B cell (primary cell): ENCODE measurements at regions not wholly inside any gene's neighbourhood (a gene's known extent, or its start where the extent isn't known, plus 50 kb on each side); places are given as distances from the start of the nearest gene placed in this dataset.

ENCODE experiments used
- ATAC-seq: fragments of 200-7000 bp; cut with Tn5 transposase; one replicate; pipeline ENCODE4 v1.10.0; 2021; ENCODE audit warnings: low read depth, mild to moderate bottlenecking, moderate number of reproducible peaks, moderate library complexity
- CTCF ChIA-PET: fragments of 350-600 bp; sonication (Branson Sonifier 250); formaldehyde crosslinking; loops from one replicate; lab custom pipeline; 2021; ENCODE audit warnings: antibody characterized with exemption, inconsistent platforms; lab: Charles Lee
- POLR2A ChIA-PET: fragments of 350-600 bp; sonication (Branson Sonifier 250); formaldehyde crosslinking; loops from one replicate; lab custom pipeline; 2021; ENCODE audit warnings: antibody characterized with exemption; lab: Charles Lee
- DNase-seq: peaks from one replicate; pipeline ENCODE4 v3.0.0; 2013
- H2AFZ ChIP-seq: 2 replicates; pipeline ENCODE4 v1.6.1; 2012; ENCODE audit warnings: mild to moderate bottlenecking, low read depth, low read length; ENCODE audit not compliant: insufficient read depth, poor library complexity, severe bottlenecking
- H3K27ac ChIP-seq, 2 donors: 1 replicate in 1 of 2; 2 replicates in 1 of 2; pipeline ENCODE4 v1.5.1; 2012 to 2013; ENCODE audit warnings: low read length in 2 of 2, mild to moderate bottlenecking in 2 of 2, moderate library complexity in 1 of 2
- H3K27me3 ChIP-seq, 4 experiments: fragments of 200-600 bp in 1 of 4; sonication (generic) in 1 of 4; replicated peaks in 1 of 4; 1 replicate in 2 of 4; 2 replicates in 2 of 4; pipeline versions ENCODE4 v1.6.1 to v1.7.0; 2013 to 2016; ENCODE audit warnings: low read length in 3 of 4, mild to moderate bottlenecking in 2 of 4, mixed read lengths in 1 of 4, moderate library complexity in 1 of 4; ENCODE audit not compliant: insufficient read depth in 4 of 4, control insufficient read depth in 3 of 4; ENCODE audit errors: control extremely low read depth in 1 of 4
- H3K36me3 ChIP-seq, 2 experiments: replicated peaks in 1 of 2; 1 replicate in 1 of 2; 2 replicates in 1 of 2; pipeline versions ENCODE4 v1.6.1 to v1.7.1; 2013; ENCODE audit warnings: low read length in 1 of 2; ENCODE audit not compliant: insufficient read depth in 2 of 2, control insufficient read depth in 1 of 2; ENCODE audit errors: control extremely low read depth in 1 of 2, extremely low read depth in 1 of 2
- H3K4me1 ChIP-seq, 2 donors: fragments of 200-600 bp in 1 of 2; sonication (generic) in 1 of 2; 1 replicate in 1 of 2; 2 replicates in 1 of 2; pipeline versions ENCODE4 v1.5.1 to v1.6.1; 2013 to 2017; ENCODE audit warnings: low read length in 2 of 2; ENCODE audit not compliant: control insufficient read depth in 2 of 2, insufficient read depth in 2 of 2
- H3K4me2 ChIP-seq: replicated peaks from 2 replicates; pipeline ENCODE3; 2012; ENCODE audit warnings: mild to moderate bottlenecking, low read depth, low read length; ENCODE audit not compliant: poor library complexity, severe bottlenecking
- H3K4me3 ChIP-seq, 5 experiments: fragments of 200-600 bp in 1 of 5; sonication (generic) in 1 of 5; 1 replicate in 3 of 5; 2 replicates in 2 of 5; pipeline versions ENCODE4 v1.5.1 to v1.7.0; 2011 to 2016; ENCODE audit warnings: low read length in 4 of 5, mild to moderate bottlenecking in 4 of 5, low read depth in 2 of 5, control low read depth in 1 of 5, moderate library complexity in 1 of 5; ENCODE audit not compliant: insufficient read depth in 1 of 5; ENCODE audit errors: control extremely low read depth in 1 of 5, extremely low read depth in 1 of 5
- H3K79me2 ChIP-seq: fragments of 200-600 bp; sonication (generic); one replicate; pipeline ENCODE4 v1.6.0; 2016; ENCODE audit warnings: low read length; ENCODE audit not compliant: control insufficient read depth, insufficient read depth
- H3K9ac ChIP-seq: fragments of 200-600 bp; sonication (generic); 2 replicates; pipeline ENCODE4 v1.6.1; 2017; ENCODE audit warnings: mild to moderate bottlenecking, low read length, moderate library complexity
- H3K9me3 ChIP-seq, 3 donors: one replicate each; pipeline versions ENCODE4 v1.6.1 to v1.7.1; 2013; ENCODE audit warnings: low read length in 2 of 3; ENCODE audit not compliant: control insufficient read depth in 2 of 3, insufficient read depth in 1 of 3; ENCODE audit errors: control extremely low read depth in 1 of 3
- H4K20me1 ChIP-seq: 2 replicates; pipeline ENCODE4 v1.6.0; 2012; ENCODE audit warnings: mild to moderate bottlenecking, low read length; ENCODE audit not compliant: insufficient read depth, control insufficient read depth, poor library complexity, severe bottlenecking
- H3K27ac Mint-ChIP-seq: one replicate; pipeline ENCODE4 v1.8.0; 2021; ENCODE audit warnings: mixed read lengths
- H3K27me3 Mint-ChIP-seq: one replicate; pipeline ENCODE4 v1.8.0; 2021; ENCODE audit warnings: mixed read lengths
- H3K4me1 Mint-ChIP-seq: one replicate; pipeline ENCODE4 v1.8.0; 2021; ENCODE audit warnings: mixed read lengths
- H3K4me3 Mint-ChIP-seq: one replicate; pipeline ENCODE4 v1.8.0; 2021; ENCODE audit warnings: mixed read lengths
- H3K9me3 Mint-ChIP-seq: one replicate; pipeline ENCODE4 v1.8.0; 2022; ENCODE audit warnings: mixed read lengths; ENCODE audit not compliant: insufficient read depth
- EZH2 ChIP-seq: IDR thresholded peaks from 2 replicates; pipeline ENCODE4 v1.6.1; 2012; ENCODE audit warnings: borderline replicate concordance, low read depth, mild to moderate bottlenecking, moderate library complexity, low read length; ENCODE audit not compliant: insufficient read depth, poor library complexity, severe bottlenecking
- WGBS: methylation state at CpG from one replicate; pipeline ENCODE4 v1.1.5; 2013; ENCODE audit warnings: missing lambda C conversion rate; ENCODE audit not compliant: insufficient coverage; 5-methylcytosine and 5-hydroxymethylcytosine counted together
- intact Hi-C: fragments of 100-400 bp; cut with micrococcal nuclease; formaldehyde crosslinking; loops from one replicate; pipeline ENCODE4 v1.10.0; 2022
- TF ChIP-seq, protein P1 (sequence below): fragments of 200-600 bp; IDR thresholded peaks from one replicate; pipeline ENCODE4 v1.8.0; 2022; ENCODE audit warnings: antibody characterized with exemption, mild to moderate bottlenecking

DNA sequence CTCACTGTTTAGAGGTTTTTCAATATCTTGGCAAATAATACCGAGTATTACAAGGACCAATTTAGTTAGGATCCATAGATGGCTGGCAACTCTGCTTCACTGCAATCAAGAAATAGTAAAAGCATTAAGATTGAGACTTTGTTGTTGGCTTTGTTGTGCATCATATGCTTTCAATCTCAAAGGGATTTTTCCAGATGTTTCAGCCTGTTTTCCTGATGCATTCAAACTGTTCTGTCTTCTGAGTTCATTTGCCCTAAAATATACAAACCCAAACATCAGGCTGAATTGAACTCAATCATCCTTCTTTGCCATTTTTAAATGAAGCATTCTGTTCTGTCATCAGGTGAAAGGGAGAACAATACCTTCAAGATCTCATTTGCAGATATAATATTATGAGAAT is 248.7 kb downstream of the TTLL7 start:
- no peak overlapping the region for H3K9ac ChIP-seq
- H3K27ac ChIP-seq: no peak overlapping the region
- H3K4me1 ChIP-seq: peaks cover 7 to 10% of the 10 kb centered on the region in 2 donors
- Mint-ChIP-seq H3K4me3 (no peak overlapping the region), H3K27ac (no peak overlapping the region), H3K27me3 (no peaks in the 10 kb centered on the region), H3K4me1 (peaks cover 16% of the 10 kb centered on the region), H3K9me3 (no peaks in the 10 kb centered on the region)
- no peak overlapping the region for H2AFZ ChIP-seq
- ChIA-PET CTCF (no interaction called here), POLR2A (no interaction called here)
- no peak for ATAC-seq
- DNase-seq: no peak
- H3K36me3 ChIP-seq: no peaks in the 10 kb centered on the region
- no peaks in the 10 kb centered on the region for H4K20me1 ChIP-seq
- TF ChIP-seq EZH2: no peak
- TF ChIP-seq, protein P1, sequence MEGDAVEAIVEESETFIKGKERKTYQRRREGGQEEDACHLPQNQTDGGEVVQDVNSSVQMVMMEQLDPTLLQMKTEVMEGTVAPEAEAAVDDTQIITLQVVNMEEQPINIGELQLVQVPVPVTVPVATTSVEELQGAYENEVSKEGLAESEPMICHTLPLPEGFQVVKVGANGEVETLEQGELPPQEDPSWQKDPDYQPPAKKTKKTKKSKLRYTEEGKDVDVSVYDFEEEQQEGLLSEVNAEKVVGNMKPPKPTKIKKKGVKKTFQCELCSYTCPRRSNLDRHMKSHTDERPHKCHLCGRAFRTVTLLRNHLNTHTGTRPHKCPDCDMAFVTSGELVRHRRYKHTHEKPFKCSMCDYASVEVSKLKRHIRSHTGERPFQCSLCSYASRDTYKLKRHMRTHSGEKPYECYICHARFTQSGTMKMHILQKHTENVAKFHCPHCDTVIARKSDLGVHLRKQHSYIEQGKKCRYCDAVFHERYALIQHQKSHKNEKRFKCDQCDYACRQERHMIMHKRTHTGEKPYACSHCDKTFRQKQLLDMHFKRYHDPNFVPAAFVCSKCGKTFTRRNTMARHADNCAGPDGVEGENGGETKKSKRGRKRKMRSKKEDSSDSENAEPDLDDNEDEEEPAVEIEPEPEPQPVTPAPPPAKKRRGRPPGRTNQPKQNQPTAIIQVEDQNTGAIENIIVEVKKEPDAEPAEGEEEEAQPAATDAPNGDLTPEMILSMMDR: no peak
- 100% methylated on average over 1 of the region's 1 CpG for WGBS
- H3K79me2 ChIP-seq: no peaks in the 10 kb centered on the region
- no peaks in the 10 kb centered on the region for H3K9me3 ChIP-seq
- intact Hi-C loops: no loop called here
- H3K4me3 ChIP-seq: no peak overlapping the region
- no peak overlapping the region for H3K4me2 ChIP-seq
- no peaks in the 10 kb centered on the region for H3K27me3 ChIP-seq

DNA sequence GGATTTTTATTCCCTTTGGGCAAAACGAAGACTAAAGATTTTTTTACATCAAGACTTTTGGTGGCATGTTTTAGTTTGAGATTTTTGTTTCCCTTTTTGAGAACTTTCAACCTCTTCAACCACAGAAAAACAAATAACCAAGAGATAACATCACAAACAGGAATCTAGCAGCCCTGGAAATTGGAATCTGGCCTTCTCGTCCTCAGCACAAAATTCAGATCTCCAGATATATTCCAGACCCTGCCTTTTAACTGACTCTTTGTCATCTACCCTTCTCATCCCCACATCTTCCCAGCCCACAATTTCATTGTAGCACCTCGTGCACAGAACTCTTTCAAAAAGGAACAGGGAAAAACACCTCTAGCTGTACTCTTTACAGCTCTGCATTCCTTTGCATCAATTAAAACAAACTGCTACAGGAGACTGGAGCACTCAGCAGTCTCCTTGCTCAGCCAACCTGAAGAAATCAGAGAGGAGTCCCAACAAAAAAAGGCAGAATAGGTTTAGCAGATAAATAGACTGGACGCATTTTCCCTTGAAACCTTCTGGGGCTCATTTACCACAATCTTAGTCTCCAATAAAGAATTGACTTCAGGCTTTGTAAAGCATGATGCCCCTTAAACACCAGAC is 251.0 kb downstream of the TTLL7 start:
- H3K27me3 Mint-ChIP-seq: no peaks in the 10 kb centered on the region
- DNase-seq: no peak
- no peak for ATAC-seq
- H3K27ac Mint-ChIP-seq: no peak overlapping the region
- H3K27ac ChIP-seq: no peak overlapping the region
- H4K20me1 ChIP-seq: no peaks in the 10 kb centered on the region
- no peak overlapping the region for H3K4me2 ChIP-seq
- H3K27me3 ChIP-seq: no peaks in the 10 kb centered on the region
- ChIA-PET POLR2A (no interaction called here), CTCF (no interaction called here)
- 93% methylated on average over 3 of the region's 4 CpGs for WGBS
- H3K4me1 Mint-ChIP-seq: peaks cover 25% of the 10 kb centered on the region
- H3K36me3 ChIP-seq: no peaks in the 10 kb centered on the region
- no peak overlapping the region for H3K9ac ChIP-seq
- no peak overlapping the region for H3K4me3 Mint-ChIP-seq
- intact Hi-C loops: no loop called here
- H3K9me3 Mint-ChIP-seq: no peaks in the 10 kb centered on the region
- H3K4me1 ChIP-seq: peaks cover 7 to 10% of the 10 kb centered on the region in 2 donors
- H3K4me3 ChIP-seq: no peak overlapping the region
- H3K9me3 ChIP-seq: no peaks in the 10 kb centered on the region
- no peaks in the 10 kb centered on the region for H3K79me2 ChIP-seq
- no peak for TF ChIP-seq EZH2
- TF ChIP-seq, protein P1: no peak
- no peak overlapping the region for H2AFZ ChIP-seq
